ENCODE measurements at regions not wholly inside any gene's neighbourhood (a gene's known extent, or its start where the extent isn't known, plus 50 kb on each side); places are given as distances from the start of the nearest gene placed in this dataset.
"Not testable (repeated sequence)": the region's sequence is repeated elsewhere in the genome, so short reads cannot be mapped to it uniquely, and the experiment has no call there.

DNA sequence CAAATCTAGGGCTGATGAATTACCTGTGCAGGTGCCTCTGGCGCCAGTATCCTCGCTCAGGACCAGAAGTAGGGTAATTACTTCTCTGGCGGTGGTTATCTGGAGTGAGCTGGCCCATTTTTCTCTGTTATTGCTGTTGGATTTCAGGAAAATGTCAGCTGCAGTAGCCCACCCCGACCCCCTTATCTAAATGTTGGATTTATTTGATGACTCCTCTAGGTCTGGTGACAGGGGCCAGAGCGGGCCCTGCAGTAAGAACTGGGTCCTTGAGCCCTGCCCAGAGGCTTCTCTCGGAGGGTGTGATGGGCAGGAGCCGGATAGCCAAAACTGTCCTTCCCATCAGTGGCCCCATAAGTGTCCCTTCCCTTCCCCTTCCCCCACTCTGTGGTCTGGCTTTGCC is 384.3 kb downstream of the PTPRU start:
- Histone ChIP-seq H4K20me1 (ENCODE audit: insufficient read depth) (no peaks in the 10 kb centered on the region), H3K4me2 (ENCODE audit: low read length) (no peak overlapping the region), H3K9me2 (ENCODE audit: insufficient read depth, low read length) (no peaks in the 10 kb centered on the region), H3K27me3 (ENCODE audit: insufficient read depth, low read depth, low read length) (no peaks in the 10 kb centered on the region), H3K36me3 (ENCODE audit: insufficient read depth, low read length) (no peaks in the 10 kb centered on the region), H3F3A (ENCODE audit: insufficient read depth, low read length, poor library complexity, severe bottlenecking) (no peaks in the 10 kb centered on the region), H2AFZ (ENCODE audit: low read depth, low read length) (no peak overlapping the region), H3K9ac (ENCODE audit: low read length) (no peak overlapping the region), H3K9me3 (ENCODE audit: low read length) (no peaks in the 10 kb centered on the region), H3K79me2 (replicated peaks; ENCODE audit: insufficient read depth, low read length) (no peaks in the 10 kb centered on the region), H3K27ac (ENCODE audit: low read length) (no peak overlapping the region), H3K4me3 (ENCODE audit: low read length) (no peak overlapping the region)
- TF ChIP-seq POLR2AphosphoS5 (IDR thresholded peaks at IDR 0.05) (no peak), TAF1 (IDR thresholded peaks at IDR 0.05; ENCODE audit: low read depth) (no peak), SMC3 (conservative IDR thresholded peaks at IDR 0.05; ENCODE audit: poor library complexity) (no peak), MXI1 (conservative IDR thresholded peaks at IDR 0.05; ENCODE audit: poor library complexity, severe bottlenecking) (no peak), EZH2 (IDR thresholded peaks at IDR 0.05; ENCODE audit: borderline replicate concordance, insufficient read depth, low read length, poor library complexity, severe bottlenecking) (no peak)
- TF ChIP-seq, protein P1, sequence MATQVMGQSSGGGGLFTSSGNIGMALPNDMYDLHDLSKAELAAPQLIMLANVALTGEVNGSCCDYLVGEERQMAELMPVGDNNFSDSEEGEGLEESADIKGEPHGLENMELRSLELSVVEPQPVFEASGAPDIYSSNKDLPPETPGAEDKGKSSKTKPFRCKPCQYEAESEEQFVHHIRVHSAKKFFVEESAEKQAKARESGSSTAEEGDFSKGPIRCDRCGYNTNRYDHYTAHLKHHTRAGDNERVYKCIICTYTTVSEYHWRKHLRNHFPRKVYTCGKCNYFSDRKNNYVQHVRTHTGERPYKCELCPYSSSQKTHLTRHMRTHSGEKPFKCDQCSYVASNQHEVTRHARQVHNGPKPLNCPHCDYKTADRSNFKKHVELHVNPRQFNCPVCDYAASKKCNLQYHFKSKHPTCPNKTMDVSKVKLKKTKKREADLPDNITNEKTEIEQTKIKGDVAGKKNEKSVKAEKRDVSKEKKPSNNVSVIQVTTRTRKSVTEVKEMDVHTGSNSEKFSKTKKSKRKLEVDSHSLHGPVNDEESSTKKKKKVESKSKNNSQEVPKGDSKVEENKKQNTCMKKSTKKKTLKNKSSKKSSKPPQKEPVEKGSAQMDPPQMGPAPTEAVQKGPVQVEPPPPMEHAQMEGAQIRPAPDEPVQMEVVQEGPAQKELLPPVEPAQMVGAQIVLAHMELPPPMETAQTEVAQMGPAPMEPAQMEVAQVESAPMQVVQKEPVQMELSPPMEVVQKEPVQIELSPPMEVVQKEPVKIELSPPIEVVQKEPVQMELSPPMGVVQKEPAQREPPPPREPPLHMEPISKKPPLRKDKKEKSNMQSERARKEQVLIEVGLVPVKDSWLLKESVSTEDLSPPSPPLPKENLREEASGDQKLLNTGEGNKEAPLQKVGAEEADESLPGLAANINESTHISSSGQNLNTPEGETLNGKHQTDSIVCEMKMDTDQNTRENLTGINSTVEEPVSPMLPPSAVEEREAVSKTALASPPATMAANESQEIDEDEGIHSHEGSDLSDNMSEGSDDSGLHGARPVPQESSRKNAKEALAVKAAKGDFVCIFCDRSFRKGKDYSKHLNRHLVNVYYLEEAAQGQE (IDR thresholded peaks at IDR 0.05; ENCODE audit: borderline replicate concordance): no peak

DNA sequence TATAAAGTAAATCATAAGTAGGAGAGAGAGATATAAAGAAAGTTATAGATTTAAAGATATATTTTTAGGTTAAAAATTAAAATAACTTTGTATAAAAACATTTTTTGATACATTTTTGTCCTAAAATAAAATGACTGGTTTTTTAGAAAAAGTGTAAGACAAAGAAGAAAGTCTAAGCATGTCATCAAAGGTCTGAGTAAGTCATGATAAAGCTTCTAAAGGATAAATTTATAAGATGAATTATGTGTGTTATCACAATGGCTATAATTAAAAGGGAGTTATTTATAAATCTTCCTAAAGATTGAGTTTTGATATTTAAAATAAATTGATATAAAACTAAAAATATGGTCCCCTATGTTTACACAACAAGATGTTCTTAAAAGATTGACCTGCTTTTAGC is 370.9 kb downstream of the PTPRU start:
- Histone ChIP-seq H3K9me2 (ENCODE audit: insufficient read depth, low read length) (no peaks in the 10 kb centered on the region), H2AFZ (ENCODE audit: low read depth, low read length) (no peak overlapping the region), H3K79me2 (replicated peaks; ENCODE audit: insufficient read depth, low read length) (no peaks in the 10 kb centered on the region), H3K36me3 (ENCODE audit: insufficient read depth, low read length) (no peaks in the 10 kb centered on the region), H3K27ac (ENCODE audit: low read length) (no peak overlapping the region), H3K9me3 (ENCODE audit: low read length) (no peaks in the 10 kb centered on the region), H4K20me1 (ENCODE audit: insufficient read depth) (no peaks in the 10 kb centered on the region), H3K4me2 (ENCODE audit: low read length) (no peak overlapping the region), H3K27me3 (ENCODE audit: insufficient read depth, low read depth, low read length) (no peaks in the 10 kb centered on the region), H3F3A (ENCODE audit: insufficient read depth, low read length, poor library complexity, severe bottlenecking) (no peaks in the 10 kb centered on the region), H3K4me3 (ENCODE audit: low read length) (no peak overlapping the region), H3K9ac (ENCODE audit: low read length) (no peak overlapping the region)
- TF ChIP-seq POLR2AphosphoS5 (IDR thresholded peaks at IDR 0.05) (no peak), SMC3 (conservative IDR thresholded peaks at IDR 0.05; ENCODE audit: poor library complexity) (no peak), EZH2 (IDR thresholded peaks at IDR 0.05; ENCODE audit: borderline replicate concordance, insufficient read depth, low read length, poor library complexity, severe bottlenecking) (no peak), MXI1 (conservative IDR thresholded peaks at IDR 0.05; ENCODE audit: poor library complexity, severe bottlenecking) (no peak), EP300 (conservative IDR thresholded peaks at IDR 0.05; ENCODE audit: poor library complexity, severe bottlenecking) (no peak), TAF1 (IDR thresholded peaks at IDR 0.05; ENCODE audit: low read depth) (no peak), RAD21 (conservative IDR thresholded peaks at IDR 0.05) (no peak)
- TF ChIP-seq, protein P2, sequence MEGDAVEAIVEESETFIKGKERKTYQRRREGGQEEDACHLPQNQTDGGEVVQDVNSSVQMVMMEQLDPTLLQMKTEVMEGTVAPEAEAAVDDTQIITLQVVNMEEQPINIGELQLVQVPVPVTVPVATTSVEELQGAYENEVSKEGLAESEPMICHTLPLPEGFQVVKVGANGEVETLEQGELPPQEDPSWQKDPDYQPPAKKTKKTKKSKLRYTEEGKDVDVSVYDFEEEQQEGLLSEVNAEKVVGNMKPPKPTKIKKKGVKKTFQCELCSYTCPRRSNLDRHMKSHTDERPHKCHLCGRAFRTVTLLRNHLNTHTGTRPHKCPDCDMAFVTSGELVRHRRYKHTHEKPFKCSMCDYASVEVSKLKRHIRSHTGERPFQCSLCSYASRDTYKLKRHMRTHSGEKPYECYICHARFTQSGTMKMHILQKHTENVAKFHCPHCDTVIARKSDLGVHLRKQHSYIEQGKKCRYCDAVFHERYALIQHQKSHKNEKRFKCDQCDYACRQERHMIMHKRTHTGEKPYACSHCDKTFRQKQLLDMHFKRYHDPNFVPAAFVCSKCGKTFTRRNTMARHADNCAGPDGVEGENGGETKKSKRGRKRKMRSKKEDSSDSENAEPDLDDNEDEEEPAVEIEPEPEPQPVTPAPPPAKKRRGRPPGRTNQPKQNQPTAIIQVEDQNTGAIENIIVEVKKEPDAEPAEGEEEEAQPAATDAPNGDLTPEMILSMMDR (IDR thresholded peaks at IDR 0.05; ENCODE audit: poor library complexity, severe bottlenecking): no peak
- TF ChIP-seq, protein P1 (IDR thresholded peaks at IDR 0.05; ENCODE audit: borderline replicate concordance): no peak

DNA sequence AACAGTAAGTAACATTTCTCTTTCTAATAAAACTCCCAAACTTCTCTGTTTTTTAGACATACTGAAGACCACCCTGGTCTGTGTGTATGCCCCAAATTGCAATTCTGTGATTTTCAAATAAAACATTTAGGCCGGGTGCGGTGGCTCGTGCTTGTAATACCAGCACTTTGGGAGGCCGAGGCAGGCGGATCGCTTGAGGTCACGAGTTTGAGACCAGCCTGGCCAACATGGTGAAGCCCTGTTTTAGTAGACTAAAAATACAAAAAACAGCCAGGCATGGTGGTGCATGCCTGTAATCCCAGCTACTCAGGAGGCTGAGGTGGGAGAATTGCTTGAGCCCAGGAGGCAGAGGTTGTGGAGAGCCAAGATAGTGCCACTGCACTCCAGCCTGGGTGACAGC is 368.5 kb downstream of the PTPRU start:
- not testable (repeated sequence) for H3K27me3 ChIP-seq (ENCODE audit: insufficient read depth, low read depth, low read length); H3K36me3 ChIP-seq (ENCODE audit: insufficient read depth, low read length); H3K4me3 ChIP-seq (ENCODE audit: low read length); H3K9ac ChIP-seq (ENCODE audit: low read length); H3K4me2 ChIP-seq (ENCODE audit: low read length); H3K27ac ChIP-seq (ENCODE audit: low read length); H4K20me1 ChIP-seq (ENCODE audit: insufficient read depth); H2AFZ ChIP-seq (ENCODE audit: low read depth, low read length); H3F3A ChIP-seq (ENCODE audit: insufficient read depth, low read length, poor library complexity, severe bottlenecking); H3K79me2 ChIP-seq (replicated peaks; ENCODE audit: insufficient read depth, low read length); H3K9me3 ChIP-seq (ENCODE audit: low read length); H3K9me2 ChIP-seq (ENCODE audit: insufficient read depth, low read length)

Measured in neural cell (in vitro differentiated cells).